ENCODE measurements at regions not wholly inside any gene's neighbourhood (a gene's known extent, or its start where the extent isn't known, plus 50 kb on each side); places are given as distances from the start of the nearest gene placed in this dataset.
"Not testable (repeated sequence)": the region's sequence is repeated elsewhere in the genome, so short reads cannot be mapped to it uniquely, and the experiment has no call there.

- Histone ChIP-seq H3K27ac (ENCODE audit: low read depth, low read length) (no peak overlapping the region), H3K4me3 (ENCODE audit: low read depth, low read length) (no peak overlapping the region), H3K9ac (ENCODE audit: low read depth, low read length) (no peak overlapping the region)
Measured at GRCh38 chr2:145887915-145888314, 1368.0 kb upstream of the ZEB2 start.

GRCh38 chr2:145880997-145881396 is 1361.1 kb upstream of the ZEB2 start:
- not testable (repeated sequence) for H3K27ac ChIP-seq (ENCODE audit: low read depth, low read length); H3K4me3 ChIP-seq (ENCODE audit: low read depth, low read length); H3K36me3 ChIP-seq (ENCODE audit: control insufficient read depth, insufficient read depth, low read length); H3K9me3 ChIP-seq (ENCODE audit: control insufficient read depth, insufficient read depth, low read length); H3K9ac ChIP-seq (ENCODE audit: low read depth, low read length); H3K27me3 ChIP-seq (ENCODE audit: control insufficient read depth, insufficient read depth, low read length); H3K4me1 ChIP-seq (ENCODE audit: control insufficient read depth, insufficient read depth, low read length)

More at GRCh38 chr2:145887915-145888314, 1368.0 kb upstream of the ZEB2 start:
- H3K27me3 ChIP-seq (ENCODE audit: control insufficient read depth, insufficient read depth, low read length), result no peaks in the 10 kb centered on the region
- no peaks in the 10 kb centered on the region for H3K4me1 ChIP-seq (ENCODE audit: control insufficient read depth, insufficient read depth, low read length)
- no peaks in the 10 kb centered on the region for H3K36me3 ChIP-seq (ENCODE audit: control insufficient read depth, insufficient read depth, low read length)
- no peaks in the 10 kb centered on the region; the same call in 1 of the 2 replicates for H3K9me3 ChIP-seq (ENCODE audit: control insufficient read depth, insufficient read depth, low read length)

- no peak overlapping the region for H3K9ac ChIP-seq (ENCODE audit: low read depth, low read length)
- no peaks in the 10 kb centered on the region for H3K9me3 ChIP-seq (ENCODE audit: control insufficient read depth, insufficient read depth, low read length)
- no peak overlapping the region for H3K4me3 ChIP-seq (ENCODE audit: low read depth, low read length)
- peaks cover 2% of the 10 kb centered on the region; the same call in 1 of the 2 replicates for H3K4me1 ChIP-seq (ENCODE audit: control insufficient read depth, insufficient read depth, low read length)
- no peak overlapping the region for H3K27ac ChIP-seq (ENCODE audit: low read depth, low read length)
- no peaks in the 10 kb centered on the region for H3K36me3 ChIP-seq (ENCODE audit: control insufficient read depth, insufficient read depth, low read length)
- H3K27me3 ChIP-seq (ENCODE audit: control insufficient read depth, insufficient read depth, low read length), result no peaks in the 10 kb centered on the region
Measured at GRCh38 chr2:145875016-145875415, 1355.1 kb upstream of the ZEB2 start.

GRCh38 chr2:145874466-145874865 is 1354.5 kb upstream of the ZEB2 start:
- no peak overlapping the region for H3K27ac ChIP-seq (ENCODE audit: low read depth, low read length)
- H3K9me3 ChIP-seq (ENCODE audit: control insufficient read depth, insufficient read depth, low read length), result no peaks in the 10 kb centered on the region
- no peak overlapping the region for H3K9ac ChIP-seq (ENCODE audit: low read depth, low read length)
- no peaks in the 10 kb centered on the region for H3K36me3 ChIP-seq (ENCODE audit: control insufficient read depth, insufficient read depth, low read length)
- no peak overlapping the region for H3K4me3 ChIP-seq (ENCODE audit: low read depth, low read length)
- no peaks in the 10 kb centered on the region for H3K27me3 ChIP-seq (ENCODE audit: control insufficient read depth, insufficient read depth, low read length)
- peaks cover 6% of the 10 kb centered on the region for H3K4me1 ChIP-seq (ENCODE audit: control insufficient read depth, insufficient read depth, low read length)

- no peaks in the 10 kb centered on the region for H3K36me3 ChIP-seq (ENCODE audit: control insufficient read depth, insufficient read depth, low read length)
Measured at GRCh38 chr2:145864501-145864900, 1344.6 kb upstream of the ZEB2 start.

GRCh38 chr2:145861940-145862339 is 1342.0 kb upstream of the ZEB2 start:
- Histone ChIP-seq H3K27ac (ENCODE audit: low read depth, low read length) (no peak overlapping the region), H3K9me3 (ENCODE audit: control insufficient read depth, insufficient read depth, low read length) (no peaks in the 10 kb centered on the region), H3K27me3 (ENCODE audit: control insufficient read depth, insufficient read depth, low read length) (peaks cover 9% of the 10 kb centered on the region), H3K4me1 (ENCODE audit: control insufficient read depth, insufficient read depth, low read length) (peaks cover 14% of the 10 kb centered on the region), H3K9ac (ENCODE audit: low read depth, low read length) (no peak overlapping the region), H3K4me3 (ENCODE audit: low read depth, low read length) (no peak overlapping the region), H3K36me3 (ENCODE audit: control insufficient read depth, insufficient read depth, low read length) (no peaks in the 10 kb centered on the region)

More at GRCh38 chr2:145864501-145864900, 1344.6 kb upstream of the ZEB2 start:
- Histone ChIP-seq H3K27me3 (ENCODE audit: control insufficient read depth, insufficient read depth, low read length) (peaks cover 9% of the 10 kb centered on the region), H3K27ac (ENCODE audit: low read depth, low read length) (no peak overlapping the region), H3K9ac (ENCODE audit: low read depth, low read length) (no peak overlapping the region), H3K4me3 (ENCODE audit: low read depth, low read length) (no peak overlapping the region), H3K9me3 (ENCODE audit: control insufficient read depth, insufficient read depth, low read length) (no peaks in the 10 kb centered on the region), H3K4me1 (ENCODE audit: control insufficient read depth, insufficient read depth, low read length) (peaks cover 23% of the 10 kb centered on the region)

GRCh38 chr2:145860083-145860482 is 1340.2 kb upstream of the ZEB2 start:
- H3K4me3 ChIP-seq (ENCODE audit: low read depth, low read length), result no peak overlapping the region
- peaks cover 18% of the 10 kb centered on the region for H3K4me1 ChIP-seq (ENCODE audit: control insufficient read depth, insufficient read depth, low read length)
- H3K9me3 ChIP-seq (ENCODE audit: control insufficient read depth, insufficient read depth, low read length), result no peaks in the 10 kb centered on the region
- H3K27ac ChIP-seq (ENCODE audit: low read depth, low read length), result no peak overlapping the region
- H3K27me3 ChIP-seq (ENCODE audit: control insufficient read depth, insufficient read depth, low read length), result peaks cover 9% of the 10 kb centered on the region
- no peak overlapping the region for H3K9ac ChIP-seq (ENCODE audit: low read depth, low read length)
- H3K36me3 ChIP-seq (ENCODE audit: control insufficient read depth, insufficient read depth, low read length), result no peaks in the 10 kb centered on the region

- no peak overlapping the region for H3K27ac ChIP-seq (ENCODE audit: low read depth, low read length)
- H3K9me3 ChIP-seq (ENCODE audit: control insufficient read depth, insufficient read depth, low read length), result no peaks in the 10 kb centered on the region
- H3K4me1 ChIP-seq (ENCODE audit: control insufficient read depth, insufficient read depth, low read length), result peaks cover 4% of the 10 kb centered on the region; the same call in 1 of the 2 replicates
- no peak overlapping the region for H3K9ac ChIP-seq (ENCODE audit: low read depth, low read length)
- H3K4me3 ChIP-seq (ENCODE audit: low read depth, low read length), result no peak overlapping the region
- H3K27me3 ChIP-seq (ENCODE audit: control insufficient read depth, insufficient read depth, low read length), result no peaks in the 10 kb centered on the region
- H3K36me3 ChIP-seq (ENCODE audit: control insufficient read depth, insufficient read depth, low read length), result no peaks in the 10 kb centered on the region
Measured at GRCh38 chr2:145855142-145855541, 1335.2 kb upstream of the ZEB2 start.

- Histone ChIP-seq H3K4me1 (ENCODE audit: control insufficient read depth, insufficient read depth, low read length) (peaks cover 4% of the 10 kb centered on the region; the same call in 1 of the 2 replicates), H3K27ac (ENCODE audit: low read depth, low read length) (no peak overlapping the region), H3K4me3 (ENCODE audit: low read depth, low read length) (no peak overlapping the region), H3K9ac (ENCODE audit: low read depth, low read length) (no peak overlapping the region), H3K9me3 (ENCODE audit: control insufficient read depth, insufficient read depth, low read length) (no peaks in the 10 kb centered on the region), H3K36me3 (ENCODE audit: control insufficient read depth, insufficient read depth, low read length) (no peaks in the 10 kb centered on the region), H3K27me3 (ENCODE audit: control insufficient read depth, insufficient read depth, low read length) (no peaks in the 10 kb centered on the region)
Measured at GRCh38 chr2:145854039-145854755, 1334.3 kb upstream of the ZEB2 start.

- H3K4me3 ChIP-seq (ENCODE audit: low read depth, low read length), result no peak overlapping the region
- no peaks in the 10 kb centered on the region for H3K27me3 ChIP-seq (ENCODE audit: control insufficient read depth, insufficient read depth, low read length)
- no peaks in the 10 kb centered on the region for H3K36me3 ChIP-seq (ENCODE audit: control insufficient read depth, insufficient read depth, low read length)
- no peak overlapping the region for H3K27ac ChIP-seq (ENCODE audit: low read depth, low read length)
- no peaks in the 10 kb centered on the region for H3K9me3 ChIP-seq (ENCODE audit: control insufficient read depth, insufficient read depth, low read length)
- no peak overlapping the region for H3K9ac ChIP-seq (ENCODE audit: low read depth, low read length)
- peaks cover 4% of the 10 kb centered on the region; the same call in 1 of the 2 replicates for H3K4me1 ChIP-seq (ENCODE audit: control insufficient read depth, insufficient read depth, low read length)
Measured at GRCh38 chr2:145851730-145852129, 1331.8 kb upstream of the ZEB2 start.

- Histone ChIP-seq H3K4me1 (ENCODE audit: control insufficient read depth, insufficient read depth, low read length) (no peaks in the 10 kb centered on the region), H3K9me3 (ENCODE audit: control insufficient read depth, insufficient read depth, low read length) (no peaks in the 10 kb centered on the region), H3K27ac (ENCODE audit: low read depth, low read length) (no peak overlapping the region), H3K36me3 (ENCODE audit: control insufficient read depth, insufficient read depth, low read length) (no peaks in the 10 kb centered on the region), H3K4me3 (ENCODE audit: low read depth, low read length) (no peak overlapping the region), H3K27me3 (ENCODE audit: control insufficient read depth, insufficient read depth, low read length) (no peaks in the 10 kb centered on the region), H3K9ac (ENCODE audit: low read depth, low read length) (no peak overlapping the region)
Measured at GRCh38 chr2:145849466-145849865, 1329.5 kb upstream of the ZEB2 start.

All from HUES48 (cell line).